ENCODE measurements at regions not wholly inside any gene's neighbourhood (a gene's known extent, or its start where the extent isn't known, plus 50 kb on each side); places are given as distances from the start of the nearest gene placed in this dataset.

GRCh38 chr11:92384358-92384757 is 159.7 kb downstream of the FAT3 start:
- DNase-seq (ENCODE audit: low read depth), result peak; percentile 16

- no peak for DNase-seq (ENCODE audit: low read depth)
Observed at GRCh38 chr11:92384802-92385201, 160.2 kb downstream of the FAT3 start.

- DNase-seq (ENCODE audit: low read depth), result no peak
Observed at GRCh38 chr11:92386577-92386976, 162.0 kb downstream of the FAT3 start.

- no peak for DNase-seq (ENCODE audit: low read depth)
Observed at GRCh38 chr11:92387859-92388258, 163.2 kb downstream of the FAT3 start.

GRCh38 chr11:92388380-92388779 is 163.8 kb downstream of the FAT3 start:
- DNase-seq (ENCODE audit: low read depth), result peak; percentile 1

- DNase-seq (ENCODE audit: low read depth), result no peak
Observed at GRCh38 chr11:92390783-92391182, 166.2 kb downstream of the FAT3 start.

GRCh38 chr11:92391364-92391763 is 166.7 kb downstream of the FAT3 start:
- DNase-seq (ENCODE audit: low read depth), result no peak

- no peak for DNase-seq (ENCODE audit: low read depth)
Observed at GRCh38 chr11:92391808-92392207, 167.2 kb downstream of the FAT3 start.

GRCh38 chr11:92393218-92393617 is 168.6 kb downstream of the FAT3 start:
- DNase-seq (ENCODE audit: low read depth), result no peak

- no peak for DNase-seq (ENCODE audit: low read depth)
Observed at GRCh38 chr11:92396133-92396532, 171.5 kb downstream of the FAT3 start.

- no peak for DNase-seq (ENCODE audit: low read depth)
Observed at GRCh38 chr11:92397221-92397755, 172.7 kb downstream of the FAT3 start.

- DNase-seq (ENCODE audit: low read depth), result no peak
Observed at GRCh38 chr11:92399705-92400104, 175.1 kb downstream of the FAT3 start.

GRCh38 chr11:92401520-92401919 is 176.9 kb downstream of the FAT3 start:
- no peak for DNase-seq (ENCODE audit: low read depth)

GRCh38 chr11:92406472-92406871 is 181.9 kb downstream of the FAT3 start:
- no peak for DNase-seq (ENCODE audit: low read depth)

- no peak for DNase-seq (ENCODE audit: low read depth)
Observed at GRCh38 chr11:92409355-92409754, 184.7 kb downstream of the FAT3 start.

GRCh38 chr11:92409956-92410355 is 185.3 kb downstream of the FAT3 start:
- no peak for DNase-seq (ENCODE audit: low read depth)

GRCh38 chr11:92410526-92410925 is 185.9 kb downstream of the FAT3 start:
- no peak for DNase-seq (ENCODE audit: low read depth)

- no peak for DNase-seq (ENCODE audit: low read depth)
Observed at GRCh38 chr11:92411431-92411830, 186.8 kb downstream of the FAT3 start.

GRCh38 chr11:92413757-92414513 is 189.3 kb downstream of the FAT3 start:
- no peak for DNase-seq (ENCODE audit: low read depth)

GRCh38 chr11:92416971-92417725 is 192.5 kb downstream of the FAT3 start:
- DNase-seq (ENCODE audit: low read depth), result no peak

- no peak for DNase-seq (ENCODE audit: low read depth)
Observed at GRCh38 chr11:92423115-92424034, 198.8 kb downstream of the FAT3 start.

GRCh38 chr11:92424281-92424680 is 199.7 kb downstream of the FAT3 start:
- DNase-seq (ENCODE audit: low read depth), result no peak

All from ELR (cell line).